HTR-8/SVneo (cell line): ENCODE measurements at regions not wholly inside any gene's neighbourhood (a gene's known extent, or its start where the extent isn't known, plus 50 kb on each side); places are given as distances from the start of the nearest gene placed in this dataset.
A peak's percentile ranks its signal among the peaks of the same experiment; 100 is the strongest.
"Not testable (repeated sequence)": the region's sequence is repeated elsewhere in the genome, so short reads cannot be mapped to it uniquely, and the experiment has no call there.

Experiments
- DNase-seq: peaks from one replicate; pipeline ENCODE4 v3.0.0; 2011; ENCODE audit warnings: low spot score, mixed read lengths; ENCODE audit not compliant: insufficient read length
- FAIRE-seq: peaks from 2 replicates; lab custom pipeline; 2011; peaks lifted over from hg19 to GRCh38; lab: Jason Lieb, UNC

DNA sequence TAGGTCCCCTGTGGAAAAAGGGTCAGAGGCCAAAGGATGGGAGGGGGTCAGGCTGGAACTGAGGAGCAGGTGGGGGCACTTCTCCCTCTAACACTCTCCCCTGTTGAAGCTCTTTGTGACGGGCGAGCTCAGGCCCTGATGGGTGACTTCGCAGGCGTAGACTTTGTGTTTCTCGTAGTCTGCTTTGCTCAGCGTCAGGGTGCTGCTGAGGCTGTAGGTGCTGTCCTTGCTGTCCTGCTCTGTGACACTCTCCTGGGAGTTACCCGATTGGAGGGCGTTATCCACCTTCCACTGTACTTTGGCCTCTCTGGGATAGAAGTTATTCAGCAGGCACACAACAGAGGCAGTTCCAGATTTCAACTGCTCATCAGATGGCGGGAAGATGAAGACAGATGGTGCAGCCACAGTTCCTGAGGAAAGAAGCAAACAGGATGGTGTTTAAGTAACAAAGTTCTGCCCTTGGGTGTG is 165.8 kb downstream of the RPIA start:
- no peak for FAIRE-seq
- no peak for DNase-seq

DNA sequence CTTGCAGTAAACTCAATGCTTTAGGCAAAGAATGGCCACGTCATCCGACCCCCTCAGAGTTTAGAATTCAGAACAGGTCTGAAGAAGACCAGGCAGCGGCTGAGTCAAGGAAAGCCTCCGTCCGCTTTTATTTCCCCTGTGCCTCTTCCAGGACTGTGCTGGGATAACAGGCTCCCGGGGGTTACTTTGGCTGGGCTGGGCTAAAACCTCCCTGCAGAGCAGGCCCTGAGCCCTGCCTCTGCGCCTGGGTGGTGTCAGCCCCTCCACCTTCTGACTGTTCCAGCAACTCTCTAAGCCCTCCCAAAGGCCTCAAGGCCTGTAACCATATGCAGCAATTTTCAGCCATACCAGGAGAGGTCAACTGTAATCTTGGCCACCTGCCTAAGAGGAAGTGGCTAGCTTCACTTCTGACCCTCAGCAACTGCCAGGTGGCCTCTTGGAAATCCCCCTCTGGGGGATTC is 166.5 kb downstream of the RPIA start:
- no peak for FAIRE-seq
- no peak for DNase-seq

DNA sequence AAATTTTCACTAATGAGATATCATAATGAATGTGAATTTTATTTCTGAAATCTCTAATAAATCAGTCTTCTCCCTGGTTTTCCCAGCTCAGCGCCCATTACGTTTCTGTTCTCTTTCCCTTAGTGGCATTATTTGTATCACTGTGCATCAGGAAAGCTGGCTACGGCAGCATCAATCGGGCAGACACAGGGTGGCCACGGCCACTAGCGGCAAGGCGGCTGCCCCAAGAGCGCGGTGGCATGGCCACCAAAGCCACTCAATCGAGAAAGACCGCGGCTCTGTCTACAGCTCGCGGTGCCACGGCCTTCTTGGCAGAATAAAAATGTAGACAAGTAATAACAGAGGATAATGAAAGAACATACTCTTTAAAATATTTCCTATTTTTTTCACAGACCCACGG is 168.0 kb downstream of the RPIA start:
- DNase-seq (no peak), FAIRE-seq (no peak)

DNA sequence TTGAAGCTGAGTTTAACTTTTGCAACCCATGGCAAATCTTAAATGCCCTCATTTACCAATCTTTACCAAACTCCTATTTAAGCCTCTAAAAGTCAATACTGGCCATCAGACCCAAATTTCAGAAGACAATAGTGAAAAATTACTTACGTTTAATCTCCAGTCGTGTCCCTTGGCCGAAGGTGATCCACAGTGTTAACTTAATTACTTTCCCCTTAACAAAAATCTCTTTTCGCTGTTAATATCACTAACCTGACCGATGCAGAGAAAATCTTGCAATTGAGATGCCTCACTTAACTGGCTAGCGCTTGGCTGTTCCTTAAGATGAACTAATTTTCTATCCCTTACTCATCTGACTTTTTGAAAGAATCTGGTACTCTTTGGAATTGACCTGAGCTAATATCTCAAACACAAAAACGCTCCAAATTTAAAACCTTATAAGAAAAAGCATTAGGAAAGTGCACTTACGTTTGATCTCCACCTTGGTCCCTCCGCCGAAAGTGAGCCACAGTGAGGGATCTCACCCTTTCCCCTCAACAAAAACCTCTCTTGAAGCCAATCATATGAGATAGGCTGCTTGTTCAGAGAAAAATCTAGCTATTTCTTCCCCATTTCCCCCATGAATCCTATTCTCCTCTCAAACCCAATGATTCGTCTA is 169.1 kb downstream of the RPIA start:
- DNase-seq (no peak), FAIRE-seq (no peak)

DNA sequence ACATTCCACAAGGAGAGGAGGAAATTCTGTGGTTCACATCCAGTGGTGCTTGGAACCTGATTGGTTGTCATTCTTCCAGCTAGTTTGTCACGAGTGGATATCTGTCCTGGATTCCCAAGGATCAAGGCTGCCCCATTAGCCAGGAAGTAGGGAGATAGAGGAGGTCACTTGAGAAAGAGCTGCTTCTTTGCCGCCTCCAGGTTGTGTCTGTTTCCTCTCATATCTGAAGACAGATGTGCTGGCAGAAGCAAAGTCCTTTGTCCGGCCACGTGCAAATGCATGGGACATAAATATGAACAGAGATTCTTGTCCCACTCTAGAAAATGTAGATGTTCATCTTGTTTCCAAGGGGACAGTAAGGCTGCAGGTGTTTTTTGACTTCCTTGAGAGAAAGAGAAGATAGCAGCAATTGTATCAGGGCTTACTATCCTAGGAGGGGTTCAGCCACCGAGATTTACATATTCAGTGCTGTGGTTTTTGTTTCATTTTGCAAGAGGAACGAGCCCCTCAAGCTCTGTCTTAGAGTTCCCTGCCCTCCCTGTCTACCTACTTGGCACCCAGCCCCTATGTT is 174.4 kb downstream of the RPIA start:
- FAIRE-seq (no peak), DNase-seq (no peak)

DNA sequence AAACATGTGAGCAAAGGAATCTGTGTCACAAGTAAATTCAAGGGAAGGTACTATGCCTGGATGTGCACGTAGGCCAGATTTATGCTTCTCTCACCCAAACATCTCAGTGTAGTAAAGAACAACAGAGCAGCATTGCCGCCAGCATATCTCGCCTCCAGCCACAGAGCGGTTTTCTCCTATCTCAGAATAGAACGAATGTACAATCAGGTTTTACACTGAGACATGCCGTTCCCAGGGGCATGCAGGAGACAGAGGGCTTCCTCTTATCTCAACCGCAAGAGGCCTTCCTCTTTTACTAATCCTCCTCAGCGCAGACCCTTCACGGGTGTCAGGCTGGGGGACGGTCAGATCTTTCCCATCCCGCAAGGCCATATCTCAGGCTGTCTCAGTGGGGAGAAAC is 175.3 kb downstream of the RPIA start:
- FAIRE-seq (no peak), DNase-seq (no peak)

DNA sequence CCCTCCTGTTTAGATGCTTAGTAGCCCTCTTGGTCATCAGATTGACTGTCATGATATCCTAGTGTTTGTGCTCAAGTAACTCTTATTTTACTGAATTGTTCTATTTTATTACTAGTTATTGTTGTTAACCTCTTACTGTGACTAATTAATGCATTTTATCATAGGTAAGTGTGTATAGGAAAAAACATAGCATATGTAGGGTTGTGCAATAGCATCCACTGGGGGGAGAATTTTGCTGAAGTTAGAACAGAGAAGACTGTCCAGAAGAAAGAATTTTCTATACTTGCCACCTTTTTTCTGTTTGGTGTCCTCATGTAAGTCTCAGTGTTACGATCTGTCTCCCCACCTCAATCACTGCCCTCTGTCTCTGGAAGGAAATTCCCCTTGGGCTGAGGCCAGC is 177.4 kb downstream of the RPIA start:
- FAIRE-seq, result no peak
- no peak for DNase-seq

DNA sequence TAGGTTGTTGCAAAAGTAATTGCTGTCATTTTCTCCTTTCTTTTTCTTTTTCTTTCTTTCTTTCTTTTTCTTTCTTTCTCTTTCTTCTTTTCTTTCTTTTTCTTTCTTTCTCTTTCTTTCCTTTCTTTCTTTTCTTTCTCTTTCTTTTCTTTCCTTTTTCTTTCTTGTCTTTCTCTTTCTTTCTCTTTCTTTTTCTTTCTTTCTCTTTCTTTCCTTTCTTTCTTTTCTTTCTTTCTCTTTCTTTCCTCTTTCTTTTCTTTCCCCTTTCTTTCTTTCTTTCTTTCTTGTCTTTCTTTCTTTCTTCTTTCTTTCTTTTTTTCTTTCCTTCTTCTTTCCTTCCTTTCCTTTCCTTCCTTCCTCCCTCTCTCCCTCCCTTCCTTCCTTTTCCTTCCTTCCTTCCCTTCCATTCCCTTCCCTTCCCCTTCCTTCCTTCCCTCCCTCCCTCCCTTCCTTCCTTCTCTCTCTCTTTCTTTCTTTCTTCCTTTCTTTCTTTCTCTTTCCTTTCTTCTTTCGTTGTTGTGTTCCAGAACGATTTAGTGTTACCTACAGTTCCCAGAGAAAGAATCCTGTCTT is 178.9 kb downstream of the RPIA start:
- no peak for DNase-seq
- FAIRE-seq, result no peak

GRCh38 chr2:88871336-88871735 is 179.9 kb downstream of the RPIA start:
- DNase-seq (no peak), FAIRE-seq (no peak)

- FAIRE-seq (no peak), DNase-seq (no peak)
These were observed 182.1 kb downstream of the RPIA start for GRCh38 chr2:88873620-88874019.

DNA sequence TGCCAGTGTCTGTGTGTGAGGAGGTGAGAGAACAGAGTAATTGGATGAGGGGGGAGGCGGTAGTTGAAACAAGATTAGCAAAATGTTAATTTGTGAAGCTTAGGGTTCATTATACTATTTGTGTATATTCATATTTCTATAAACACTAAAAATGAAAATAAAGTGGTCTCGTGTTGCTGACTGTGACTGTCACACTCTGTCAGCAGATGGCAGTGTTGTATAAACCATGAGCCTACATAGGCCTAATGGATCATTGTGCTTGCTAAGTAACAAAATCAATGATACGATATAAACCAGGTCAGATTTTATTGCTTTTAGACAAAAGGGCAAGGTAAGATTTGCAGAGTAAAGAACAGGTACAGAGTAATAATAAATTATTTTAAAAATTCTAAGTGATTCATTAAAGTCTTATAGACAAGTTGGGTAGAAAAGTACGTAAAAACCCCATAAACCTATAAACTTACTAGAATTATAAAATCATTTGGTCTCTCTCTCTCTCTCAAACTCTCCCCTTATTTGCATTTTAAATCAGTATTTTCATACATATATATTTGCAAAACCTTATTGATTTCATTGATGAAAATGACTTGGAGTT is 182.7 kb downstream of the RPIA start:
- DNase-seq (peak; percentile 41), FAIRE-seq (peak; percentile 81)

DNA sequence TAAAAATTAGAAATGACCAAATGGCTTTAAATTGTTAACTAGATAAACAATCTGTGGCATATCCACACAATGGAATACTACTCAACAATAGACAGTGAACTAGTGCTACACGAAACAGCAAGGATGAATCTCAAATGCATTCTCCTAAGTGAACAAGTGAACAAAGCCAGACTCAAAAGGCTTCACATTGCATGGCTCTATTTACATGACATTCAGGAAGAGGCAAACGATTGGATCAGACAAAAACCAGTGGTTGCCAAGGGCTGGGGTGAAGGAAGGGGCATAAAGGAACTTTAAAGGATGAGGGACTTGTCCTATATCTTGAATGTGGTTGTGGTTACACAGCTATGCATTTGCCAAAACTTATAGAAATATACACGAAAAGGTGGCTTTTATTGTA is 184.3 kb downstream of the RPIA start:
- DNase-seq (no peak), FAIRE-seq (no peak)

DNA sequence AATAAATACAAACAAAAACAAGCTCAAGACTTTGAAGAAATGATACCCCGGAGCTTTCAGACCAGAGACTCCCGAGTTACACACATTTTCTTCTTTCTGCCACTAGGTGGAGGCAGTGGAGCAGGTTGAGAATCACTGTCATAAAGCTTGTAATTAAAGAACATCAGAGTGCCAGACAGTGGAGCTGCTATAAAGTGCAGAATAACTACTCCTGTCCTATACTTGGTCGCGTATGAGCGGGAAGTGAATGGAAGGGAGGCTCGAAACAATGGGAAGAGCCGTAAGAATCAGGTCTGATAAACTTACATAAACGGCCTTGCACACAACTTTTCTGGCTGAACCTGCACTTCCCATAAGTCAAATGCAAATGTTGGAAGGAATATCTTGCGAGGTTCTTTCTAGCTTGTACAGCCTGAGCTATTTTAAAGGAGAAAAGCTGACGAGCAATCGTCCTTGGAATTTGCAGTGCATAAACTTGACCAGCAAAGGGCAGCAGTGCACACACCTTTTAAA is 189.0 kb downstream of the RPIA start:
- DNase-seq (peak; percentile 53), FAIRE-seq (no peak)

DNA sequence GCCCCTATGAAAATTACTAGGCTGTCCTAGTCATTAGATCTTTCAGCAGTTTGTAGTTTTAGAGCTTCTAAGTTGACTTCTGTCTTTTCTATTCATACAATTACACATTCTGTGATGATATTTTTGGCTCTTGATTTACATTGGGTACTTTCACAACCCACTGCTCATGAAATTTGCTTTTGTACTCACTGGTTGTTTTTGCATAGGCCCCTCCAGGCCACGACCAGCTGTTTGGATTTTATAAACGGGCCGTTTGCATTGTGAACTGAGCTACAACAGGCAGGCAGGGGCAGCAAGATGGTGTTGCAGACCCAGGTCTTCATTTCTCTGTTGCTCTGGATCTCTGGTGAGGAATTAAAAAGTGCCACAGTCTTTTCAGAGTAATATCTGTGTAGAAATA is 193.8 kb downstream of the RPIA start:
- DNase-seq (no peak), FAIRE-seq (no peak)

DNA sequence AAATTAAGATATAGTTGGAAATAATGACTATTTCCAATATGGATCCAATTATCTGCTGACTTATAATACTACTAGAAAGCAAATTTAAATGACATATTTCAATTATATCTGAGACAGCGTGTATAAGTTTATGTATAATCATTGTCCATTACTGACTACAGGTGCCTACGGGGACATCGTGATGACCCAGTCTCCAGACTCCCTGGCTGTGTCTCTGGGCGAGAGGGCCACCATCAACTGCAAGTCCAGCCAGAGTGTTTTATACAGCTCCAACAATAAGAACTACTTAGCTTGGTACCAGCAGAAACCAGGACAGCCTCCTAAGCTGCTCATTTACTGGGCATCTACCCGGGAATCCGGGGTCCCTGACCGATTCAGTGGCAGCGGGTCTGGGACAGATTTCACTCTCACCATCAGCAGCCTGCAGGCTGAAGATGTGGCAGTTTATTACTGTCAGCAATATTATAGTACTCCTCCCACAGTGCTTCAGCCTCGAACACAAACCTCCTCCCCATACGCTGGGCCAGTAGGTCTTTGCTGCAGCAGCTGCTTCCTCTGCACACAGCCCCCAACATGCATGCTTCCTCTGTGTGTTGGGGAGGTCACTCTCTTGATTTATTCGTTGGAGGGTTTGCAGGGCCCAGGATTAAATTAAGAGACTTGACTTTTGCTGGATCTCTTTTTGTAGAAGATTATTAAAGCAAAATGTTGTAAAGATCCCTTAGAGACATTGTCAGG is 194.4 kb downstream of the RPIA start:
- no peak for FAIRE-seq

GRCh38 chr2:88887466-88887865 is 196.0 kb downstream of the RPIA start:
- not testable (repeated sequence) for FAIRE-seq, DNase-seq

More for the DNA sequence above, 194.4 kb downstream of the RPIA start:
- DNase-seq, result no peak

- no peak for DNase-seq
- no peak for FAIRE-seq
These were observed 200.7 kb downstream of the RPIA start for GRCh38 chr2:88892207-88892606.

DNA sequence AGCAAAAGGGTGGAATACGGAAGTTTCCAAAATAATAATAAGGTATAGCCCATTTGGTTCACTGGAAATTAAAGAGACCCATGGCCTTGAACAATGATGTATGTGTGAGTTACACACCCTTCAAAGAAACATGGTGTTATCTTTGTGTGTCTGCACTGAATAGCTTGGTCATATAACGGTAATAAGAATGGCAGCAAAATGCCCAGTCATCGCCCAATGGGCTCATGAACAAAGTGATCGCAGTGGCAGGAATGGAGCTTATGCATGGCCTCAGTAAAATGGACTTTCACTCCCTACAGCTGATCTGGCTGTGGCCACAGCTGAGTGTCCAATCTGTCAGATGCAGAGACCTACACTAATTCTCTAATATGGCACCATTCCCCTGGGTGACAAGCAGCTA is 201.3 kb downstream of the RPIA start:
- DNase-seq, result no peak
- FAIRE-seq, result peak; percentile 31

- DNase-seq (no peak), FAIRE-seq (no peak)
These were observed 205.5 kb downstream of the RPIA start for GRCh38 chr2:88896971-88897370.

DNA sequence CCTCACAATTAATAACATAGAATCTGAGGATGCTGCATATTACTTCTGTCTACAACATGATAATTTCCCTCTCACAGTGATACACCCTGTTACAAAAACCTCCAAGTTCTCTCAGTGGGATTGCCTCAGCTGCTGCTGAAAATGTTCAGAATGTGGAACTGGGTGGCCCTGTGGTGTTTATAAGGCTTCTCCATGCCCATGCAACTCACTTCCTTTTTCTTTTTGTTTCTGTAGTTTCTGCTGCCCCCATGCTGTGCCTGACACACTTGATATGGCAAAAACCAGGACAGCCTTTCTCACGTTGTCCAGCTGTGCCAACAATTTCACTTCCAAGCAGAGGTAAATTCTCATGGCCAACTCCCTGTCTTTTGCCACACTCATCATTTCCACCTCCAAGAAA is 206.2 kb downstream of the RPIA start:
- no peak for DNase-seq
- no peak for FAIRE-seq
